CD4-positive, alpha-beta T cell (primary cell): ENCODE measurements at regions not wholly inside any gene's neighbourhood (a gene's known extent, or its start where the extent isn't known, plus 50 kb on each side); places are given as distances from the start of the nearest gene placed in this dataset.

Source experiments
- ATAC-seq: fragments of 200-7000 bp; cut with Tn5 transposase; one replicate; pipeline ENCODE4 v1.10.0; 2022; ENCODE audit warnings: mild to moderate bottlenecking; ENCODE audit not compliant: poor library complexity
- CTCF ChIA-PET: fragments of 350-600 bp; sonication (Branson Sonifier 250); formaldehyde crosslinking; loops from one replicate; lab custom pipeline; 2021; ENCODE audit warnings: antibody characterized with exemption, inconsistent platforms; lab: Charles Lee
- POLR2A ChIA-PET: fragments of 350-600 bp; sonication (Branson Sonifier 250); formaldehyde crosslinking; loops from one replicate; lab custom pipeline; 2021; ENCODE audit warnings: antibody characterized with exemption, inconsistent platforms; lab: Charles Lee
- DNase-seq, 14 experiments: peaks; one replicate each; pipeline ENCODE4 v3.0.0-alpha.2; 2013 to 2020; ENCODE audit warnings: mixed read lengths in 2 of 14
- H3K27ac ChIP-seq, 2 donors: one replicate each; pipeline versions ENCODE4 v1.5.1 to v1.7.0; 2013; ENCODE audit warnings: low read length in 2 of 2, low read depth in 1 of 2, mild to moderate bottlenecking in 1 of 2
- H3K27me3 ChIP-seq, 2 experiments: 1 replicate in 1 of 2; 2 replicates in 1 of 2; pipeline versions ENCODE4 v1.6.1 to v1.7.0; 2013; ENCODE audit warnings: low read length in 2 of 2, control low read depth in 1 of 2, mild to moderate bottlenecking in 1 of 2, moderate library complexity in 1 of 2; ENCODE audit not compliant: insufficient read depth in 2 of 2, control insufficient read depth in 1 of 2
- H3K36me3 ChIP-seq: one replicate; pipeline ENCODE4 v1.6.1; 2013; ENCODE audit warnings: low read length, control low read depth; ENCODE audit not compliant: insufficient read depth
- H3K4me1 ChIP-seq: one replicate; pipeline ENCODE4 v1.6.1; 2013; ENCODE audit warnings: low read length, control low read depth; ENCODE audit not compliant: insufficient read depth
- H3K4me3 ChIP-seq: one replicate; pipeline ENCODE4 v1.5.1; 2013; ENCODE audit warnings: mild to moderate bottlenecking, low read length, moderate library complexity
- H3K9me3 ChIP-seq, 2 experiments: 1 replicate in 1 of 2; 2 replicates in 1 of 2; pipeline versions ENCODE4 v1.6.1 to v1.7.0; 2013; ENCODE audit warnings: low read length in 2 of 2, mild to moderate bottlenecking in 2 of 2, control low read depth in 1 of 2, moderate library complexity in 1 of 2; ENCODE audit not compliant: control insufficient read depth in 1 of 2, insufficient read depth in 1 of 2
- H3K27ac Mint-ChIP-seq: one replicate; pipeline ENCODE4 v1.8.0; 2020; ENCODE audit warnings: mixed read lengths
- H3K27me3 Mint-ChIP-seq: one replicate; pipeline ENCODE4 v1.8.0; 2021; ENCODE audit warnings: mixed read lengths
- H3K36me3 Mint-ChIP-seq: one replicate; pipeline ENCODE4 v1.8.0; 2021; ENCODE audit warnings: low read depth, mixed read lengths
- H3K4me1 Mint-ChIP-seq: one replicate; pipeline ENCODE4 v1.8.0; 2021; ENCODE audit warnings: low read depth, mixed read lengths
- H3K4me3 Mint-ChIP-seq: one replicate; pipeline ENCODE4 v1.8.0; 2020; ENCODE audit warnings: mild to moderate bottlenecking, mixed read lengths
- H3K9me3 Mint-ChIP-seq: one replicate; pipeline ENCODE4 v1.8.0; 2020; ENCODE audit warnings: mixed read lengths
- CTCF ChIP-seq: fragments of 200-600 bp; IDR thresholded peaks from one replicate; pipeline ENCODE4 v1.8.0; 2022; ENCODE audit warnings: antibody characterized with exemption, mild to moderate bottlenecking
- intact Hi-C, 2 experiments: fragments of 100-400 bp; cut with DNase I in 1 of 2; cut with micrococcal nuclease in 1 of 2; formaldehyde crosslinking; loops; one replicate each; pipeline versions ENCODE4 v1.15.1 to v1.9.0; 2023 to 2025; cut with DNase I, micrococcal nuclease

GRCh38 chr5:2262620-2263019, 379.9 kb upstream of the IRX4 start:
- intact Hi-C loops: no loop called here
- no peak for TF ChIP-seq CTCF
- Mint-ChIP-seq H3K4me3 (no peak overlapping the region), H3K27ac (no peak overlapping the region), H3K27me3 (no peaks in the 10 kb centered on the region), H3K36me3 (no peaks in the 10 kb centered on the region), H3K9me3 (no peaks in the 10 kb centered on the region), H3K4me1 (no peaks in the 10 kb centered on the region)
- no peak for DNase-seq
- H3K36me3 ChIP-seq: no peaks in the 10 kb centered on the region
- H3K9me3 ChIP-seq: peaks cover 0 to 24% of the 10 kb centered on the region in 2 experiments
- no peak overlapping the region for H3K27ac ChIP-seq
- POLR2A ChIA-PET: no interaction called here
- no peak overlapping the region for H3K4me3 ChIP-seq
- H3K27me3 ChIP-seq: no peaks in the 10 kb centered on the region
- H3K4me1 ChIP-seq: no peaks in the 10 kb centered on the region
- CTCF ChIA-PET: no interaction called here
- no peak for ATAC-seq

- H3K27ac Mint-ChIP-seq: no peak overlapping the region
These were observed 378.4 kb upstream of the IRX4 start for GRCh38 chr5:2261004-2261703.

GRCh38 chr5:2260211-2261003, 377.7 kb upstream of the IRX4 start:
- Mint-ChIP-seq H3K4me1 (no peaks in the 10 kb centered on the region), H3K9me3 (no peaks in the 10 kb centered on the region), H3K4me3 (no peak overlapping the region), H3K27ac (no peak overlapping the region), H3K27me3 (no peaks in the 10 kb centered on the region), H3K36me3 (no peaks in the 10 kb centered on the region)
- H3K27ac ChIP-seq: no peak overlapping the region
- H3K4me1 ChIP-seq: no peaks in the 10 kb centered on the region
- ChIA-PET CTCF (no interaction called here), POLR2A (no interaction called here)
- no peak for TF ChIP-seq CTCF
- intact Hi-C loops: no loop called here
- no peak overlapping the region for H3K4me3 ChIP-seq
- no peaks in the 10 kb centered on the region for H3K27me3 ChIP-seq
- DNase-seq: no peak
- H3K36me3 ChIP-seq: no peaks in the 10 kb centered on the region
- peaks cover 0 to 34% of the 10 kb centered on the region in 2 experiments for H3K9me3 ChIP-seq
- no peak for ATAC-seq

More at GRCh38 chr5:2261004-2261703, 378.4 kb upstream of the IRX4 start:
- ChIA-PET CTCF (no interaction called here), POLR2A (no interaction called here)
- H3K36me3 Mint-ChIP-seq: no peaks in the 10 kb centered on the region
- ATAC-seq: no peak
- no peak for DNase-seq
- Histone ChIP-seq H3K4me1 (no peaks in the 10 kb centered on the region), H3K36me3 (no peaks in the 10 kb centered on the region), H3K4me3 (no peak overlapping the region), H3K27ac (no peak overlapping the region), H3K9me3 (peaks cover 0 to 31% of the 10 kb centered on the region in 2 experiments), H3K27me3 (no peaks in the 10 kb centered on the region)
- TF ChIP-seq CTCF: no peak
- H3K4me3 Mint-ChIP-seq: no peak overlapping the region
- intact Hi-C loops: no loop called here
- H3K9me3 Mint-ChIP-seq: no peaks in the 10 kb centered on the region
- no peaks in the 10 kb centered on the region for H3K27me3 Mint-ChIP-seq
- no peaks in the 10 kb centered on the region for H3K4me1 Mint-ChIP-seq
